ENCODE measurements at regions not wholly inside any gene's neighbourhood (a gene's known extent, or its start where the extent isn't known, plus 50 kb on each side); places are given as distances from the start of the nearest gene placed in this dataset.

- no peak for DNase-seq (ENCODE audit: low read depth in 2 of 2)
- no peak overlapping the region for H3K4me3 ChIP-seq (replicated peaks in 1 of 2; ENCODE audit: low read depth in 2 of 2, low read length in 2 of 2)
- TF ChIP-seq CTCF (IDR thresholded peaks at IDR 0.05; ENCODE audit: low read depth, low read length) = no peak
These were observed 121.4 kb upstream of the MLN start for GRCh38 chr6:33925210-33925609.

GRCh38 chr6:33924681-33925080, 120.9 kb upstream of the MLN start:
- H3K4me3 ChIP-seq (replicated peaks in 1 of 2; ENCODE audit: low read depth in 2 of 2, low read length in 2 of 2) = no peak overlapping the region
- no peak for TF ChIP-seq CTCF (IDR thresholded peaks at IDR 0.05; ENCODE audit: low read depth, low read length)
- DNase-seq (ENCODE audit: low read depth in 2 of 2) = no peak

- DNase-seq (ENCODE audit: low read depth in 2 of 2) = no peak
- no peak overlapping the region for H3K4me3 ChIP-seq (replicated peaks in 1 of 2; ENCODE audit: low read depth in 2 of 2, low read length in 2 of 2)
- TF ChIP-seq CTCF (IDR thresholded peaks at IDR 0.05; ENCODE audit: low read depth, low read length) = no peak
These were observed 120.2 kb upstream of the MLN start for GRCh38 chr6:33923857-33924514.

- H3K4me3 ChIP-seq (replicated peaks in 1 of 2; ENCODE audit: low read depth in 2 of 2, low read length in 2 of 2) = no peak overlapping the region
- DNase-seq (ENCODE audit: low read depth in 2 of 2) = no peak
- no peak for TF ChIP-seq CTCF (IDR thresholded peaks at IDR 0.05; ENCODE audit: low read depth, low read length)
These were observed 117.9 kb upstream of the MLN start for GRCh38 chr6:33921745-33922144.

- H3K4me3 ChIP-seq (replicated peaks in 1 of 2; ENCODE audit: low read depth in 2 of 2, low read length in 2 of 2) = no peak overlapping the region
- TF ChIP-seq CTCF (IDR thresholded peaks at IDR 0.05; ENCODE audit: low read depth, low read length) = no peak
- DNase-seq (ENCODE audit: low read depth in 2 of 2) = no peak
These were observed 114.4 kb upstream of the MLN start for GRCh38 chr6:33918175-33918695.

GRCh38 chr6:33915134-33915533, 111.3 kb upstream of the MLN start:
- TF ChIP-seq CTCF (IDR thresholded peaks at IDR 0.05; ENCODE audit: low read depth, low read length) = no peak
- H3K4me3 ChIP-seq (replicated peaks in 1 of 2; ENCODE audit: low read depth in 2 of 2, low read length in 2 of 2) = no peak overlapping the region
- peak in 1 of 2 donors; percentile 5 for DNase-seq (ENCODE audit: low read depth in 2 of 2)

- TF ChIP-seq CTCF (IDR thresholded peaks at IDR 0.05; ENCODE audit: low read depth, low read length) = no peak
- H3K4me3 ChIP-seq (replicated peaks in 1 of 2; ENCODE audit: low read depth in 2 of 2, low read length in 2 of 2) = no peak overlapping the region
- DNase-seq (ENCODE audit: low read depth in 2 of 2) = no peak
These were observed 110.8 kb upstream of the MLN start for GRCh38 chr6:33914645-33915044.

Measured in cardiac fibroblast (primary cell).